GM23338 (cell line): ENCODE measurements at regions not wholly inside any gene's neighbourhood (a gene's known extent, or its start where the extent isn't known, plus 50 kb on each side); places are given as distances from the start of the nearest gene placed in this dataset.
"Not testable (repeated sequence)": the region's sequence is repeated elsewhere in the genome, so short reads cannot be mapped to it uniquely, and the experiment has no call there.

Experiments
- ATAC-seq: fragments of 200-7000 bp; cut with Tn5 transposase; 3 replicates; pipeline ENCODE4 v1.9.1; 2020
- DNase-seq: peaks from one replicate; pipeline ENCODE4 v3.0.0-alpha.2; 2015; ENCODE audit warnings: low spot score
- H2AFZ ChIP-seq: fragments of 200-600 bp; sonication (generic); 2 replicates; pipeline ENCODE4 v1.8.0; 2016; ENCODE audit warnings: antibody characterized with exemption, mild to moderate bottlenecking, moderate library complexity
- H3F3A ChIP-seq: fragments of 200-600 bp; sonication (generic); replicated peaks from 2 replicates; pipeline ENCODE4 v1.8.0; 2017; ENCODE audit warnings: antibody characterized with exemption, mixed run types, low read depth
- H3K27ac ChIP-seq: fragments of 200-600 bp; sonication (generic); 2 replicates; pipeline ENCODE4 v1.6.1; 2016; ENCODE audit warnings: low read depth
- H3K27me3 ChIP-seq: fragments of 200-600 bp; sonication (generic); 2 replicates; pipeline ENCODE4 v1.8.0; 2016; ENCODE audit warnings: mild to moderate bottlenecking, mixed run types, moderate library complexity; ENCODE audit not compliant: insufficient read depth
- H3K36me3 ChIP-seq: fragments of 200-600 bp; sonication (generic); 2 replicates; pipeline ENCODE4 v1.8.0; 2016; ENCODE audit warnings: mild to moderate bottlenecking; ENCODE audit not compliant: insufficient read depth
- H3K4me1 ChIP-seq: fragments of 200-600 bp; sonication (generic); 2 replicates; pipeline ENCODE4 v1.8.0; 2016; ENCODE audit warnings: mild to moderate bottlenecking, moderate library complexity; ENCODE audit not compliant: insufficient read depth
- H3K4me2 ChIP-seq: fragments of 200-600 bp; sonication (generic); 2 replicates; pipeline ENCODE4 v1.7.1; 2017; ENCODE audit warnings: mixed run types
- H3K4me3 ChIP-seq: fragments of 200-600 bp; sonication (generic); 2 replicates; pipeline ENCODE4 v1.6.1; 2016; ENCODE audit warnings: mixed run types
- H3K79me2 ChIP-seq: fragments of 200-600 bp; sonication (generic); replicated peaks from 2 replicates; pipeline ENCODE4 v1.8.0; 2017; ENCODE audit warnings: mild to moderate bottlenecking; ENCODE audit not compliant: insufficient read depth
- H3K9me2 ChIP-seq: fragments of 200-600 bp; sonication (generic); 2 replicates; pipeline ENCODE4 v1.8.0; 2017; ENCODE audit not compliant: insufficient read depth
- H4K20me1 ChIP-seq: fragments of 200-600 bp; sonication (generic); replicated peaks from 2 replicates; pipeline ENCODE4 v1.8.0; 2017; ENCODE audit warnings: mild to moderate bottlenecking; ENCODE audit not compliant: insufficient read depth
- H3K27ac Mint-ChIP-seq: 2 replicates; pipeline ENCODE4 v1.8.0; 2020; ENCODE audit warnings: inconsistent platforms, mild to moderate bottlenecking, moderate library complexity, mixed read lengths
- H3K27me3 Mint-ChIP-seq: 3 replicates; pipeline ENCODE4 v1.8.0; 2022; ENCODE audit warnings: low read depth, mild to moderate bottlenecking, moderate library complexity, mixed read lengths, inconsistent platforms; ENCODE audit not compliant: insufficient read depth, poor library complexity
- H3K36me3 Mint-ChIP-seq: 3 replicates; pipeline ENCODE4 v1.8.0; 2021; ENCODE audit warnings: low read depth, mild to moderate bottlenecking, inconsistent platforms, moderate library complexity, mixed read lengths
- H3K4me1 Mint-ChIP-seq: 3 replicates; pipeline ENCODE4 v1.8.0; 2020; ENCODE audit warnings: mild to moderate bottlenecking, inconsistent platforms, mixed read lengths
- H3K4me3 Mint-ChIP-seq: 3 replicates; pipeline ENCODE4 v1.8.0; 2021; ENCODE audit warnings: moderate library complexity, mild to moderate bottlenecking, inconsistent platforms, mixed read lengths
- H3K9me3 Mint-ChIP-seq: 3 replicates; pipeline ENCODE4 v1.8.0; 2020; ENCODE audit warnings: moderate library complexity, mild to moderate bottlenecking, inconsistent platforms, mixed read lengths
- CREB1 ChIP-seq: fragments of 250-450 bp; sonication (Bioruptor Pico); IDR thresholded peaks from 2 replicates; pipeline ENCODE4 v1.5.0; 2020; ENCODE audit warnings: low read depth, mild to moderate bottlenecking, moderate library complexity
- EZH2 ChIP-seq: fragments of 200-600 bp; sonication (generic); IDR thresholded peaks from one replicate; pipeline ENCODE4 v1.8.0; 2017; ENCODE audit warnings: antibody characterized with exemption, mild to moderate bottlenecking, low read depth; ENCODE audit not compliant: unreplicated experiment
- EZH2phosphoT487 ChIP-seq: fragments of 200-600 bp; sonication (generic); IDR thresholded peaks from one replicate; pipeline ENCODE4 v1.8.1; 2018; ENCODE audit warnings: antibody characterized with exemption; ENCODE audit not compliant: unreplicated experiment
- NANOG ChIP-seq: IDR thresholded peaks from 2 replicates; pipeline ENCODE4 v1.6.1; 2016; ENCODE audit warnings: antibody characterized with exemption, borderline replicate concordance
- POLR2AphosphoS5 ChIP-seq: IDR thresholded peaks from 2 replicates; pipeline ENCODE4 v1.6.1; 2016; ENCODE audit warnings: antibody characterized with exemption, low read depth
- STAT1 ChIP-seq: IDR thresholded peaks from one replicate; pipeline ENCODE4 v1.6.1; 2016; ENCODE audit warnings: antibody characterized with exemption; ENCODE audit not compliant: unreplicated experiment
- ZNF114 ChIP-seq: fragments of 250-450 bp; sonication (Bioruptor Pico); IDR thresholded peaks from 2 replicates; pipeline ENCODE4 v1.5.0; 2020; ENCODE audit warnings: mild to moderate bottlenecking, moderate library complexity
- TF ChIP-seq, protein P1 (sequence below): IDR thresholded peaks from one replicate; pipeline ENCODE4 v1.6.1; 2018; ENCODE audit warnings: antibody characterized with exemption; ENCODE audit not compliant: unreplicated experiment
- TF ChIP-seq, protein P2 (sequence below): IDR thresholded peaks from 2 replicates; pipeline ENCODE4 v1.6.1; 2016; ENCODE audit warnings: antibody characterized with exemption

DNA sequence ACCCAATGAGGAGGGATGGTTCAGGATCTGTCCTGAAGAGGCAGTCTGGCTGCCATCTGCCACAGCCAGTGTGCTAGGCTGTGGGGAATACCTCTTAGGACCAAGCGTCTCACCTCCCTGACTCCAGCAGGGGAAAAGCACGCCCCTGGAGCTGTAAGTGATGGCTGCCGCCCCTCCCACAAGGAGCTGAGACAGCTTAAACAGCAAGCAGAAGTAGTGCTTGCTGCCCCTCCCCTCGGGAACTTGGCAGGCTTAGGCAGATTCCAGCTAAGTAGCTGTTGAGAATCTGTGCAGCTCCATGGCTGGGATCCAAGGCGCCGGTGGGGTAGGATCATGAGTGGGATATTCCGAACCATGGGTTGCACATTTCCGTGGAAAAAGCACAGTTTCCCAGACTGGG is 360.4 kb upstream of the MDGA2 start:
- Histone ChIP-seq H3K9me2 (no peaks in the 10 kb centered on the region), H4K20me1 (no peaks in the 10 kb centered on the region), H3K4me1 (0 out of 2 replicates have a peak, but pooled peaks cover 2% of the 10 kb centered on the region), H3K27me3 (no peaks in the 10 kb centered on the region), H3F3A (no peaks in the 10 kb centered on the region), H2AFZ (peak overlapping the region; percentile 69), H3K36me3 (no peaks in the 10 kb centered on the region), H3K27ac (no peak overlapping the region), H3K79me2 (no peaks in the 10 kb centered on the region), H3K4me3 (no peak overlapping the region), H3K4me2 (0 out of 2 replicates have a peak overlapping the region, but pooled peaks have one; percentile 41)
- H3K4me3 Mint-ChIP-seq, result no peak overlapping the region
- H3K9me3 Mint-ChIP-seq, result peaks cover 5% of the 10 kb centered on the region; the same call in 2 of the 3 replicates
- no peaks in the 10 kb centered on the region; the same call in 2 of the 3 replicates for H3K36me3 Mint-ChIP-seq
- ATAC-seq (peak; percentile 100), DNase-seq (peak; percentile 82)
- H3K4me1 Mint-ChIP-seq, result peaks cover 4% of the 10 kb centered on the region; the same call in 1 of the 3 replicates
- no peaks in the 10 kb centered on the region for H3K27me3 Mint-ChIP-seq
- no peak overlapping the region for H3K27ac Mint-ChIP-seq
- TF ChIP-seq NANOG, result no peak

DNA sequence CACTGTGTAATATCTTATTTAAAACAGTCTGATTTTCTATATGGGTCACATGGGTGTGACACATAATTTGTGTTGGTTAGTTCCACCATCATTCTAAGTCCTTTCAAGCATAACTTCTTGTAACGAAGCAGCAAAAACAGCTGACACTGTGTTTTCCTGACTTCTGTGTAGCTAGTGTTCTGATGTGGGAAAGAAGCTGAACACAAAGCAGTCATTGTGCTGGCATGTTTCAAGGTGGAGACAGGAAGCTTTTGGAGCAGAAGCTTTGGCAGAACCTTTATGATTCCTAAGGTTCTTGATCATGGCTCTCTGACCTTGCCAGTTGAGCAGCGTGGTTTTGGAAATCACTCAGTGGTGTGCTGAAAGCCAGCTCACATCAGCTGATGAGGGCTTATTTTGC is 351.7 kb upstream of the MDGA2 start:
- no peak overlapping the region for H3K4me2 ChIP-seq
- H3K4me1 Mint-ChIP-seq, result no peaks in the 10 kb centered on the region
- no peak for DNase-seq
- H4K20me1 ChIP-seq, result no peaks in the 10 kb centered on the region
- H3K27me3 ChIP-seq, result no peaks in the 10 kb centered on the region
- H3K27me3 Mint-ChIP-seq, result no peaks in the 10 kb centered on the region
- H3K9me3 Mint-ChIP-seq, result no peaks in the 10 kb centered on the region; the same call in 2 of the 3 replicates
- H3K27ac ChIP-seq, result no peak overlapping the region
- H3F3A ChIP-seq, result no peaks in the 10 kb centered on the region
- no peaks in the 10 kb centered on the region for H3K9me2 ChIP-seq
- no peak overlapping the region for H3K4me3 ChIP-seq
- no peaks in the 10 kb centered on the region for H3K4me1 ChIP-seq
- no peak for ATAC-seq
- H3K4me3 Mint-ChIP-seq, result no peak overlapping the region
- H3K79me2 ChIP-seq, result no peaks in the 10 kb centered on the region
- H3K36me3 ChIP-seq, result no peaks in the 10 kb centered on the region
- no peak overlapping the region for H3K27ac Mint-ChIP-seq
- no peak for TF ChIP-seq CREB1
- no peaks in the 10 kb centered on the region for H3K36me3 Mint-ChIP-seq
- no peak overlapping the region for H2AFZ ChIP-seq

DNA sequence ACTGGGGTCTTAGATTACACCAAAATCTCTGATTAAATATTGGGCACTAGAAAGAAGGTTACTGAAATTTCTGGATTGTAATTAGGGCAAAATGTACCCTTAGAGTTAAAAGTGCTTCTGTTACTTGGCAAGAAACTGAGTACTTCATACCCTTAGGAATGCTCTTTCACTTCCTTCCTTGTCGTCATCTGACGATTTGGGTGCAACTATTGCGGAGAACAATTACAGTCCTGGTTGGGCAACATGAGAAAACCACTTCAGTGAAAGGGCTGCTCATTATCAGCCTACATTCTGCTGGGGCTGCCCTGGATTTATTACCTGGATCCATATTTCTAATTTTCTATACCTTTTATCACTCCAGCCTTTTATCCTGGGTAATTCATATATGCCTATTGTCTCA is 348.5 kb upstream of the MDGA2 start:
- Mint-ChIP-seq H3K4me1 (no peaks in the 10 kb centered on the region), H3K27ac (no peak overlapping the region), H3K36me3 (no peaks in the 10 kb centered on the region), H3K9me3 (no peaks in the 10 kb centered on the region), H3K4me3 (no peak overlapping the region), H3K27me3 (peaks cover under 1% of the 10 kb centered on the region)
- no peak overlapping the region for H3K4me3 ChIP-seq
- no peaks in the 10 kb centered on the region for H3K79me2 ChIP-seq
- no peak overlapping the region for H3K27ac ChIP-seq
- H3K27me3 ChIP-seq, result no peaks in the 10 kb centered on the region
- no peak for DNase-seq
- 0 out of 2 replicates have a peak overlapping the region, but pooled peaks have one; percentile 2 for H2AFZ ChIP-seq
- no peaks in the 10 kb centered on the region for H4K20me1 ChIP-seq
- ATAC-seq, result no peak
- H3K36me3 ChIP-seq, result no peaks in the 10 kb centered on the region
- no peak overlapping the region for H3K4me2 ChIP-seq
- H3K4me1 ChIP-seq, result no peaks in the 10 kb centered on the region
- H3K9me2 ChIP-seq, result no peaks in the 10 kb centered on the region
- TF ChIP-seq EZH2phosphoT487, result no peak
- no peak for TF ChIP-seq STAT1
- TF ChIP-seq EZH2, result no peak
- TF ChIP-seq, protein P1, sequence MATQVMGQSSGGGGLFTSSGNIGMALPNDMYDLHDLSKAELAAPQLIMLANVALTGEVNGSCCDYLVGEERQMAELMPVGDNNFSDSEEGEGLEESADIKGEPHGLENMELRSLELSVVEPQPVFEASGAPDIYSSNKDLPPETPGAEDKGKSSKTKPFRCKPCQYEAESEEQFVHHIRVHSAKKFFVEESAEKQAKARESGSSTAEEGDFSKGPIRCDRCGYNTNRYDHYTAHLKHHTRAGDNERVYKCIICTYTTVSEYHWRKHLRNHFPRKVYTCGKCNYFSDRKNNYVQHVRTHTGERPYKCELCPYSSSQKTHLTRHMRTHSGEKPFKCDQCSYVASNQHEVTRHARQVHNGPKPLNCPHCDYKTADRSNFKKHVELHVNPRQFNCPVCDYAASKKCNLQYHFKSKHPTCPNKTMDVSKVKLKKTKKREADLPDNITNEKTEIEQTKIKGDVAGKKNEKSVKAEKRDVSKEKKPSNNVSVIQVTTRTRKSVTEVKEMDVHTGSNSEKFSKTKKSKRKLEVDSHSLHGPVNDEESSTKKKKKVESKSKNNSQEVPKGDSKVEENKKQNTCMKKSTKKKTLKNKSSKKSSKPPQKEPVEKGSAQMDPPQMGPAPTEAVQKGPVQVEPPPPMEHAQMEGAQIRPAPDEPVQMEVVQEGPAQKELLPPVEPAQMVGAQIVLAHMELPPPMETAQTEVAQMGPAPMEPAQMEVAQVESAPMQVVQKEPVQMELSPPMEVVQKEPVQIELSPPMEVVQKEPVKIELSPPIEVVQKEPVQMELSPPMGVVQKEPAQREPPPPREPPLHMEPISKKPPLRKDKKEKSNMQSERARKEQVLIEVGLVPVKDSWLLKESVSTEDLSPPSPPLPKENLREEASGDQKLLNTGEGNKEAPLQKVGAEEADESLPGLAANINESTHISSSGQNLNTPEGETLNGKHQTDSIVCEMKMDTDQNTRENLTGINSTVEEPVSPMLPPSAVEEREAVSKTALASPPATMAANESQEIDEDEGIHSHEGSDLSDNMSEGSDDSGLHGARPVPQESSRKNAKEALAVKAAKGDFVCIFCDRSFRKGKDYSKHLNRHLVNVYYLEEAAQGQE, result no peak
- TF ChIP-seq CREB1, result no peak
- TF ChIP-seq ZNF114 (CRISPR knock-in tag), result no peak
- TF ChIP-seq NANOG, result no peak
- TF ChIP-seq POLR2AphosphoS5, result no peak
- TF ChIP-seq, protein P2, sequence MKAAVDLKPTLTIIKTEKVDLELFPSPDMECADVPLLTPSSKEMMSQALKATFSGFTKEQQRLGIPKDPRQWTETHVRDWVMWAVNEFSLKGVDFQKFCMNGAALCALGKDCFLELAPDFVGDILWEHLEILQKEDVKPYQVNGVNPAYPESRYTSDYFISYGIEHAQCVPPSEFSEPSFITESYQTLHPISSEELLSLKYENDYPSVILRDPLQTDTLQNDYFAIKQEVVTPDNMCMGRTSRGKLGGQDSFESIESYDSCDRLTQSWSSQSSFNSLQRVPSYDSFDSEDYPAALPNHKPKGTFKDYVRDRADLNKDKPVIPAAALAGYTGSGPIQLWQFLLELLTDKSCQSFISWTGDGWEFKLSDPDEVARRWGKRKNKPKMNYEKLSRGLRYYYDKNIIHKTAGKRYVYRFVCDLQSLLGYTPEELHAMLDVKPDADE, result no peak
- H3F3A ChIP-seq, result no peaks in the 10 kb centered on the region

DNA sequence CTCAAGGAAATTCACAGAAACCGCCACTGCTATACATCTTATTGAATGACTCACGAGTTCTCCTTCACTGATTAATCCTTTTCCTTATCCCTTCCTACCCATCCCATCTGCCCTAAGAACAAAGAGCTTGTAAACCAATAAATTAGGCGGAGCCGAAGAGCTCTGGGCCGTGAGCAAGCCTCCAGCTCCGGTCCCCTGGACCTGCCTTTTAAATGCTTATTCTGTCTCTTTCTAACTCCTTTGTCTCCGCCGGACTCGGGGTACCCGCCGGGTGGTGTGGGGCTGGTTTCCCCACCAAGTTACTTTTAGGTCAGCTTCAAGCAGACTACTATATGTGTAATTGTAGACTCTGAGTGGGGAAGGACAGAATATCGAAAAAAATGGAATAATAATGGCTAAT is 336.1 kb upstream of the MDGA2 start:
- Histone ChIP-seq H2AFZ (peak overlapping the region; percentile 1; the same call in 1 of the 2 replicates), H3K4me1 (peaks cover 17% of the 10 kb centered on the region), H3K4me2 (peak overlapping the region; percentile 46; the same call in 1 of the 2 replicates), H3K4me3 (peak overlapping the region; percentile 24)
- DNase-seq, result peak; percentile 70
- not testable (repeated sequence) for H3K27ac ChIP-seq, H3K36me3 ChIP-seq, H3K9me2 ChIP-seq, H3F3A ChIP-seq, H3K9me3 Mint-ChIP-seq, H3K27me3 ChIP-seq, H4K20me1 ChIP-seq, H3K27me3 Mint-ChIP-seq, H3K79me2 ChIP-seq, H3K36me3 Mint-ChIP-seq
- ATAC-seq, result peak; percentile 42
- peaks cover 32% of the 10 kb centered on the region for H3K4me1 Mint-ChIP-seq
- peak overlapping the region; percentile 48 for H3K4me3 Mint-ChIP-seq
- H3K27ac Mint-ChIP-seq, result peak overlapping the region; percentile 35
